Mesodermal cell (in vitro differentiated cells): ENCODE measurements at regions not wholly inside any gene's neighbourhood (a gene's known extent, or its start where the extent isn't known, plus 50 kb on each side); places are given as distances from the start of the nearest gene placed in this dataset.
A peak's percentile ranks its signal among the peaks of the same experiment; 100 is the strongest.
"Not testable (repeated sequence)": the region's sequence is repeated elsewhere in the genome, so short reads cannot be mapped to it uniquely, and the experiment has no call there.

ENCODE experiments used
- H3K27ac ChIP-seq: 2 replicates; pipeline ENCODE4 v1.7.0; 2013; ENCODE audit warnings: mild to moderate bottlenecking, low read depth, low read length, moderate library complexity; ENCODE audit not compliant: severe bottlenecking
- H3K36me3 ChIP-seq: 2 replicates; pipeline ENCODE4 v1.7.1; 2013; ENCODE audit warnings: mild to moderate bottlenecking, low read length, moderate library complexity; ENCODE audit not compliant: control insufficient read depth, insufficient read depth
- H3K4me1 ChIP-seq: one replicate; pipeline ENCODE4 v1.7.1; 2013; ENCODE audit warnings: mild to moderate bottlenecking, low read length; ENCODE audit not compliant: insufficient read depth, control insufficient read depth, poor library complexity, severe bottlenecking
- H3K4me3 ChIP-seq: 2 replicates; pipeline ENCODE4 v1.7.0; 2013; ENCODE audit warnings: low read length, control low read depth, mild to moderate bottlenecking; ENCODE audit not compliant: insufficient read depth, poor library complexity, severe bottlenecking; ENCODE audit errors: extremely low read depth
- H3K9me3 ChIP-seq: 2 replicates; pipeline ENCODE4 v1.7.1; 2013; ENCODE audit warnings: mild to moderate bottlenecking, low read length, moderate library complexity; ENCODE audit not compliant: control insufficient read depth
- WGBS, 2 experiments: methylation state at CpG; one replicate each; pipeline ENCODE4 v1.1.5; 2013; ENCODE audit warnings: missing lambda C conversion rate in 2 of 2; ENCODE audit not compliant: insufficient coverage in 2 of 2; 5-methylcytosine and 5-hydroxymethylcytosine counted together

- 25% methylated on average over 14 of the region's 14 CpGs for WGBS, 2 experiments
- no peaks in the 10 kb centered on the region for H3K9me3 ChIP-seq
- no peaks in the 10 kb centered on the region for H3K36me3 ChIP-seq
- H3K4me1 ChIP-seq: peaks cover 18% of the 10 kb centered on the region
- H3K27ac ChIP-seq: peak overlapping the region; percentile 49
- no peak overlapping the region for H3K4me3 ChIP-seq
These were observed 112.0 kb upstream of the MTHFD1L start for GRCh38 chr6:150753371-150754064.

- WGBS, 2 experiments: 89 to 94% methylated on average over 4 to 7 of the region's 9 CpGs
- Histone ChIP-seq H3K27ac (no peak overlapping the region), H3K4me1 (peaks cover 18% of the 10 kb centered on the region)
These were observed 110.5 kb upstream of the MTHFD1L start for GRCh38 chr6:150755042-150755441.

GRCh38 chr6:150755524-150755923 is 110.0 kb upstream of the MTHFD1L start:
- peaks cover 18% of the 10 kb centered on the region for H3K4me1 ChIP-seq
- 82 to 88% methylated on average over 8 of the region's 10 CpGs for WGBS, 2 experiments
- H3K27ac ChIP-seq: no peak overlapping the region

More at GRCh38 chr6:150755042-150755441, 110.5 kb upstream of the MTHFD1L start:
- Histone ChIP-seq H3K4me3 (no peak overlapping the region), H3K9me3 (no peaks in the 10 kb centered on the region), H3K36me3 (no peaks in the 10 kb centered on the region)

GRCh38 chr6:150756173-150756572 is 109.3 kb upstream of the MTHFD1L start:
- 85 to 100% methylated on average over 4 to 5 of the region's 7 CpGs for WGBS, 2 experiments
- no peak overlapping the region for H3K4me3 ChIP-seq
- H3K27ac ChIP-seq: no peak overlapping the region
- H3K4me1 ChIP-seq: peaks cover 16% of the 10 kb centered on the region
- H3K9me3 ChIP-seq: no peaks in the 10 kb centered on the region
- H3K36me3 ChIP-seq: no peaks in the 10 kb centered on the region

More at GRCh38 chr6:150755524-150755923, 110.0 kb upstream of the MTHFD1L start:
- Histone ChIP-seq H3K36me3 (no peaks in the 10 kb centered on the region), H3K9me3 (no peaks in the 10 kb centered on the region), H3K4me3 (no peak overlapping the region)

GRCh38 chr6:150757807-150758206 is 107.7 kb upstream of the MTHFD1L start:
- peaks cover 12% of the 10 kb centered on the region for H3K4me1 ChIP-seq
- WGBS, 2 experiments: no CpG with 5 or more reads among the region's 4 CpGs
- not testable (repeated sequence) for H3K27ac ChIP-seq

GRCh38 chr6:150759483-150759882 is 106.0 kb upstream of the MTHFD1L start:
- 93% methylated on average over 2 to 4 of the region's 4 CpGs for WGBS, 2 experiments
- Histone ChIP-seq H3K27ac (no peak overlapping the region), H3K4me3 (no peak overlapping the region), H3K4me1 (peaks cover 3% of the 10 kb centered on the region), H3K36me3 (no peaks in the 10 kb centered on the region), H3K9me3 (no peaks in the 10 kb centered on the region)

More at GRCh38 chr6:150757807-150758206, 107.7 kb upstream of the MTHFD1L start:
- not testable (repeated sequence) for H3K9me3 ChIP-seq, H3K4me3 ChIP-seq, H3K36me3 ChIP-seq

- Histone ChIP-seq H3K9me3 (no peaks in the 10 kb centered on the region), H3K36me3 (no peaks in the 10 kb centered on the region), H3K27ac (no peak overlapping the region), H3K4me1 (no peaks in the 10 kb centered on the region), H3K4me3 (no peak overlapping the region)
- 69 to 74% methylated on average over 2 to 3 of the region's 3 CpGs for WGBS, 2 experiments
These were observed 103.7 kb upstream of the MTHFD1L start for GRCh38 chr6:150761771-150762170.

- WGBS, 2 experiments: 93 to 94% methylated on average over 6 to 9 of the region's 10 CpGs
- no peak overlapping the region for H3K27ac ChIP-seq
- no peaks in the 10 kb centered on the region for H3K9me3 ChIP-seq
- no peak overlapping the region for H3K4me3 ChIP-seq
- no peaks in the 10 kb centered on the region for H3K36me3 ChIP-seq
- H3K4me1 ChIP-seq: no peaks in the 10 kb centered on the region
These were observed 101.0 kb upstream of the MTHFD1L start for GRCh38 chr6:150764334-150765066.

GRCh38 chr6:150765067-150765764 is 100.3 kb upstream of the MTHFD1L start:
- 69 to 81% methylated on average over 3 to 5 of the region's 10 CpGs for WGBS, 2 experiments
- no peaks in the 10 kb centered on the region for H3K36me3 ChIP-seq
- H3K4me3 ChIP-seq: no peak overlapping the region
- no peaks in the 10 kb centered on the region for H3K4me1 ChIP-seq
- no peak overlapping the region for H3K27ac ChIP-seq
- H3K9me3 ChIP-seq: no peaks in the 10 kb centered on the region

GRCh38 chr6:150766201-150766997 is 99.1 kb upstream of the MTHFD1L start:
- 85 to 98% methylated on average over 4 to 6 of the region's 7 CpGs for WGBS, 2 experiments
- no peaks in the 10 kb centered on the region for H3K4me1 ChIP-seq
- H3K9me3 ChIP-seq: no peaks in the 10 kb centered on the region
- no peaks in the 10 kb centered on the region for H3K36me3 ChIP-seq
- H3K27ac ChIP-seq: no peak overlapping the region
- no peak overlapping the region for H3K4me3 ChIP-seq
